KMS-11 (cell line): ENCODE measurements at regions not wholly inside any gene's neighbourhood (a gene's known extent, or its start where the extent isn't known, plus 50 kb on each side); places are given as distances from the start of the nearest gene placed in this dataset.

ENCODE experiments used
- H2AFZ ChIP-seq: fragments of 200-600 bp; sonication (generic); 2 replicates; pipeline ENCODE4 v1.6.1; 2016; ENCODE audit warnings: antibody characterized with exemption, mixed run types, low read depth
- H3K27ac ChIP-seq: fragments of 200-600 bp; sonication (generic); 2 replicates; pipeline ENCODE4 v1.6.1; 2016; ENCODE audit warnings: mild to moderate bottlenecking, mixed run types
- H3K27me3 ChIP-seq: fragments of 200-600 bp; sonication (generic); 2 replicates; pipeline ENCODE4 v1.6.1; 2017; ENCODE audit warnings: mild to moderate bottlenecking, low read depth, mixed run types, moderate library complexity; ENCODE audit not compliant: insufficient read depth
- H3K36me3 ChIP-seq: fragments of 200-600 bp; sonication (generic); 2 replicates; pipeline ENCODE4 v1.6.1; 2017; ENCODE audit warnings: mild to moderate bottlenecking, mixed run types; ENCODE audit not compliant: insufficient read depth
- H3K4me1 ChIP-seq: fragments of 200-600 bp; sonication (generic); 2 replicates; pipeline ENCODE4 v1.6.1; 2016; ENCODE audit warnings: mild to moderate bottlenecking, low read depth, mixed run types; ENCODE audit not compliant: poor library complexity, severe bottlenecking
- H3K4me2 ChIP-seq: fragments of 200-600 bp; sonication (generic); 2 replicates; pipeline ENCODE4 v1.7.0; 2016; ENCODE audit warnings: mild to moderate bottlenecking, mixed run types
- H3K4me3 ChIP-seq: fragments of 200-600 bp; sonication (generic); IDR thresholded peaks from 2 replicates; pipeline ENCODE4 v1.6.1; 2017; ENCODE audit warnings: low read depth, low read length, mixed read lengths; ENCODE audit not compliant: insufficient read depth
- H3K79me2 ChIP-seq: fragments of 200-600 bp; sonication (generic); 2 replicates; pipeline ENCODE4 v1.6.1; 2016; ENCODE audit warnings: low read depth, mixed run types; ENCODE audit not compliant: insufficient read depth
- H3K9ac ChIP-seq: fragments of 200-600 bp; sonication (generic); 2 replicates; pipeline ENCODE4 v1.6.1; 2016; ENCODE audit warnings: mild to moderate bottlenecking, mixed run types
- H4K20me1 ChIP-seq: fragments of 200-600 bp; sonication (generic); 2 replicates; pipeline ENCODE4 v1.6.1; 2016; ENCODE audit warnings: mild to moderate bottlenecking, mixed run types; ENCODE audit not compliant: insufficient read depth
- TF ChIP-seq, protein P1 (sequence below): fragments of 200-600 bp; sonication (generic); conservative IDR thresholded peaks from 2 replicates; pipeline ENCODE4 v1.6.1; 2017; ENCODE audit warnings: low read depth, mild to moderate bottlenecking, antibody characterized with exemption, low read length, moderate library complexity, mixed read lengths

DNA sequence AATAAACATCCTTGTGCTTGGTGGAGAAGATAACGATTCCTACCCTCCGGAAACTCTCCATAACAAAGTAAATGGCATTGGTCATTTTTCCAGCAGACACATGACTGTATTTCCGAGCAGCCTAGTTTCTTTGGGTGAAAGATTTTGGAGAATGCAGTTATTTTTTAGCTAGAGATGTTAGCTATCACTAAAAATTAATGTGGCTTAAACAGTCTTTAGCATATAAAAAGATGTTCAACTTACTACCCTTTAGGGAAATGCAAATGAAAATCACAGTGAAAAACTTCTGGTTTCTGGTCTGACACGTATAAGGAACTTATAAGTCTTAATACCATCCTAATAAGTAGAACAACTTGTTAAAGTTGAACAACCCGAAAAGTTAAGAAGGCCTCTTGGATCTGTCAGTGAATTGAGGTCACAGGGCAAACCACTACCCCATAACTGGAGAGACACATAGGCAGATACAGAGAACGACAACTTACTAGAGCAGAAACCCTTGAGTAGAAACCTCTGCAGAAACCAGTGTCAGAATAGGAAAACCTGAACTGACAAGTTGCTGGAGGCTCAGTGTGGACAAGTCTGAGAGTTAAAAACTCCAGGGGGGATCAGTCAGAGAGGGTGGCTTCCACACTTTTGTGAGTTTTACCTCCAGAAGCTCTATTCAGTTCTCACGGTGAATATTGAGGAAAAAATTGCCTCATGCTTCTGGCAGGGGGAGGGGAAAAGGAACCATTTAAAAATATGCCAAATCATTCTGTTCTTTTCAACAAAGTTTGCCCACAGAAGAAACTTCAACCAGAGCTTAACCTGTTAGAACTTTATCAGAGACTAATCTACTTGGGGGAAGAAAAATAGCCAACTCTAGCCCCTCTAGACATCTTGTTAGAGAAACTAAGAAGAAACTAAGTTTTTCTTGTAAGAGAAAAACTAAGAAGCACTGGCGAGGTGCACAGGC is 325.2 kb upstream of the RPS23 start:
- no peak overlapping the region for H3K4me3 ChIP-seq
- no peak overlapping the region for H3K27ac ChIP-seq
- TF ChIP-seq, protein P1, sequence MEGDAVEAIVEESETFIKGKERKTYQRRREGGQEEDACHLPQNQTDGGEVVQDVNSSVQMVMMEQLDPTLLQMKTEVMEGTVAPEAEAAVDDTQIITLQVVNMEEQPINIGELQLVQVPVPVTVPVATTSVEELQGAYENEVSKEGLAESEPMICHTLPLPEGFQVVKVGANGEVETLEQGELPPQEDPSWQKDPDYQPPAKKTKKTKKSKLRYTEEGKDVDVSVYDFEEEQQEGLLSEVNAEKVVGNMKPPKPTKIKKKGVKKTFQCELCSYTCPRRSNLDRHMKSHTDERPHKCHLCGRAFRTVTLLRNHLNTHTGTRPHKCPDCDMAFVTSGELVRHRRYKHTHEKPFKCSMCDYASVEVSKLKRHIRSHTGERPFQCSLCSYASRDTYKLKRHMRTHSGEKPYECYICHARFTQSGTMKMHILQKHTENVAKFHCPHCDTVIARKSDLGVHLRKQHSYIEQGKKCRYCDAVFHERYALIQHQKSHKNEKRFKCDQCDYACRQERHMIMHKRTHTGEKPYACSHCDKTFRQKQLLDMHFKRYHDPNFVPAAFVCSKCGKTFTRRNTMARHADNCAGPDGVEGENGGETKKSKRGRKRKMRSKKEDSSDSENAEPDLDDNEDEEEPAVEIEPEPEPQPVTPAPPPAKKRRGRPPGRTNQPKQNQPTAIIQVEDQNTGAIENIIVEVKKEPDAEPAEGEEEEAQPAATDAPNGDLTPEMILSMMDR = no peak
- H2AFZ ChIP-seq = no peak overlapping the region
- no peaks in the 10 kb centered on the region for H3K36me3 ChIP-seq
- H3K4me2 ChIP-seq = no peak overlapping the region
- H3K27me3 ChIP-seq = no peaks in the 10 kb centered on the region
- no peak overlapping the region for H3K9ac ChIP-seq
- no peaks in the 10 kb centered on the region for H4K20me1 ChIP-seq
- no peaks in the 10 kb centered on the region for H3K79me2 ChIP-seq
- no peaks in the 10 kb centered on the region for H3K4me1 ChIP-seq

DNA sequence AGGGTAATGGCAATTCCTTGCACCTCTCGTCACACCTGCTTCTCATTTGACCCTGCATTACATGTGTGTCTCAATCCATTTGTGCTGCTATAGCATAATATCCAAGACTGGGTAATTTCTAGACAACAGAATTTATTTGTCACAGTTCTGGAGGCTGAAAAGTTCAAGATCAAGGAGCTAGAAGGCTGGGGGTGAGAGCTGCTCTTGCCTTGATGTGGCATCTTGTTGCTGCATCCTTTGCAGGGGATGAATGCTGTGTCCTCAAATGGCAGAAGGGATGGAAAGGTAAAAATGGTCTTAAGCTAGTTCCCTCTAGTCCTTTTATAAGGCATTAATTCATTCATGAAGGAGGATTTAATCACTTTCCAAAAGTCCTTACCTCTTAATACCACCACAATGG is 323.7 kb upstream of the RPS23 start:
- no peaks in the 10 kb centered on the region for H3K4me1 ChIP-seq
- no peak overlapping the region for H3K27ac ChIP-seq
- no peaks in the 10 kb centered on the region for H3K79me2 ChIP-seq
- H3K4me2 ChIP-seq = no peak overlapping the region
- H3K36me3 ChIP-seq = no peaks in the 10 kb centered on the region
- H3K9ac ChIP-seq = no peak overlapping the region
- no peaks in the 10 kb centered on the region for H3K27me3 ChIP-seq
- TF ChIP-seq, protein P1 = no peak
- no peaks in the 10 kb centered on the region for H4K20me1 ChIP-seq
- H3K4me3 ChIP-seq = no peak overlapping the region
- no peak overlapping the region for H2AFZ ChIP-seq

DNA sequence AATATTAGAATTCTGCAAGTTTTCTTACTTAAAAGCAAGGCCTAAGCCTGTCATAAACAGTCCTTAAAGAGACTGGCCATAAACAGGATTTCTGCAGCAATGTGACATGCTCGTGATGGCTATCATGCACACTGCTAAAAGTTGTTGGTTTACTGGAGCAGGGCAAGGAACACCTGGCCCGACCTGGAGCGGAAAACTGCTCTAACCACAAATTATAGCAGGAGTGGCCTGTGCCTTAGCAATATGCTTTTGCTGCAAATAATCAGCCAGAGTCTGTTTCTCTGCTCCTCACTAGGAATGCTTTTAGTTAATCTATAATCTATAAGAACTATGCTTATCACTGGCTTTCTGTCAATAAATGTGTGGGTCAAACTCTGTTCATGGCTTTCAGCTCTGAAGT is 322.9 kb upstream of the RPS23 start:
- H3K79me2 ChIP-seq = no peaks in the 10 kb centered on the region
- no peak overlapping the region for H2AFZ ChIP-seq
- no peaks in the 10 kb centered on the region for H3K4me1 ChIP-seq
- no peak overlapping the region for H3K27ac ChIP-seq
- no peak overlapping the region for H3K4me2 ChIP-seq
- H4K20me1 ChIP-seq = no peaks in the 10 kb centered on the region
- no peaks in the 10 kb centered on the region for H3K27me3 ChIP-seq
- TF ChIP-seq, protein P1 = no peak
- no peaks in the 10 kb centered on the region for H3K36me3 ChIP-seq
- no peak overlapping the region for H3K9ac ChIP-seq
- no peak overlapping the region for H3K4me3 ChIP-seq

DNA sequence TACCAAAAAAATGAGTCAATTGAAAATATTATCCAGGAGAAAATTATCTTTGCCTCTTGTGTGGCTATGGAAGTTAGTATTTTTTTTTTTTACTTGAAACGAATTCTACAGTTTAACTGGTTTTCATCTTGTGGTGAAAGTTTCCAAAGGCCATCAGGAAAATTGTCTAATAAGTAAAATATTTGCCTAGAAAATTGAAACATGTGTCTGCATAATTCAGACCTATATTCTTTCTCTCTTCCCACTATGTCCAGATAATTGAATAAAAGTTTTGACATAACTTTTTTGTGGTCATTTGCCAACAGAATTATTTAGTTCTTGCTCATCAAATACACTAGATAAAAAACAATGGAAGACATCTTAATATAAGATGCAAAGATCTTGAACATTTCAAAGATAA is 321.5 kb upstream of the RPS23 start:
- Histone ChIP-seq H3K27ac (no peak overlapping the region), H3K79me2 (no peaks in the 10 kb centered on the region), H3K9ac (no peak overlapping the region), H3K27me3 (no peaks in the 10 kb centered on the region), H3K4me2 (no peak overlapping the region), H4K20me1 (no peaks in the 10 kb centered on the region), H3K4me3 (no peak overlapping the region), H3K4me1 (no peaks in the 10 kb centered on the region), H3K36me3 (no peaks in the 10 kb centered on the region), H2AFZ (no peak overlapping the region)
- TF ChIP-seq, protein P1 = no peak
